IPS-11a (cell line): ENCODE measurements at regions not wholly inside any gene's neighbourhood (a gene's known extent, or its start where the extent isn't known, plus 50 kb on each side); places are given as distances from the start of the nearest gene placed in this dataset.

Experiments
- H3K4me3 ChIP-seq: one replicate; pipeline ENCODE4 v1.5.1; 2013; ENCODE audit warnings: low read depth, low read length, control low read depth

DNA sequence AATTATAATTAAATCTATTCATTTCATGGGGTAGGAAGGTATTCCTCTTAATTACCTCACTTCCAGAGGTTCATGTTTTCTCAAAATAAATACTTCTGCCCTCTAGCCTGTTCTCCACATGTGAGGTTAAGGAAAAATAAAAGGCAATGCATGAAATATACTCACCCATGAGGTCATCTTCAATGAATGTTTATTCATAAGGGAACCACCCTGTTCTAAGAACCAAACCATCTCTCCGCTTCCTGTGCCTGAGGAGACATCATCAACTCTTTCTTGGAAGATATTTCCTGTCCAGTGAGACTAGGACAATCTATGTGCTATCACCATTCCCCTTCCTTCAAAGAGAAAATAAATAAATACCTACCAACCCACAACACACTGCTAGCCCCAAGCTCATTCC lies 513.7 kb upstream of the PLXNA2 start:
- H3K4me3 ChIP-seq, result no peak overlapping the region

DNA sequence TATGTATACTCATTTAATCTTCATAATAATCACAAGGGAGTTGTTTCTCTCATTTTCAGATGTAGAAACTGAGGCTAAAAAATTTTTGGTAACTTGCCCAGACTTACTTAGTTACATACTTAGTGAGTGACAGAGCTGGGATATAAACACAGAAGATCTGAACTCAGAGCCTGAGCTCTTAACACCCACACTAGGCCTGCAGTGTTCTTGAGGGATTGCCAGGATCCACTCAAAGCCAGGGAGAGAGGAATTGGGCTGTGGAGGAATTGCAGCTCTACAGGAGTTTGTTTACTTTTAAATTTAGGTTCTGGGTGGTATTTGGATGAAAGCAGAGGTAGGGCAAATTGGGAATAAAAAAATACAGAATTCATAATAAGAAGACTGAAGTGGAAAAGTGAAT lies 515.1 kb upstream of the PLXNA2 start:
- H3K4me3 ChIP-seq, result no peak overlapping the region

DNA sequence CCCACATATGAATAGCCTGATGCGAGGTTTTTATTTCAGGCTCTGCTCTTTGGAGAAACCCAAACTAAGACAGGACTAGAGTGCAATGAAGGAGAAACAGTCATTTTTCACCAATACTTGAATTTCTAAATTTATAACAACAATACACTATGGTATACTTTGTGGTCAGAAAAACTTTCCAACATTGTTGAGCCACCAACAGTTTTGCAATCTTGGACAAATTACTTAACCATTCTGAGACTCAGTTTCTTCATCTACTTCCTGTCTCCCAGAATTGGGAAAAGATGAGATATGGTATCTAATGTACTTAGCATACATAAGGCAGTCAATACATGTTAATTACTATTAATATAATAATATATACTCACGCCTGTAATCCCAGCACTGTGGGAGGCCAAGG lies 519.8 kb upstream of the PLXNA2 start:
- H3K4me3 ChIP-seq, result no peak overlapping the region

DNA sequence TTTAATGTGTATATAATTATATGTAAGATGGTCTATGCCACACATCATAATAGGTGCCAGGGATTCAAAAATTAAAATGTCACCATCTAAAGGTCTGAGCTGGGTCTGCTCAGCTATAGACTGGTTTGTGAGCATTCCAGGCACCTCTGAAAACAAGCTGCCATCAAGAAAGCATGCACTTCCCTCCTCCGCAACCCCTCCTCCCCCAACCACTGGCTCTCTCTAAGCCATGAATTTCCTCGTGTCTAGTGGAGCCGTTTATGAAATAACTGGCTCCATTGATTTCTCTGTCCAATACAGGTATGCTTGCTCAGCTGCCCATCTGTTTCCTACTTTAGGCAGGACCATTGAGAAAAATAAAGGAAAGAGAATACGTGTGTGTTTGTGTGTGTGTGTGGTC lies 522.6 kb upstream of the PLXNA2 start:
- no peak overlapping the region for H3K4me3 ChIP-seq

DNA sequence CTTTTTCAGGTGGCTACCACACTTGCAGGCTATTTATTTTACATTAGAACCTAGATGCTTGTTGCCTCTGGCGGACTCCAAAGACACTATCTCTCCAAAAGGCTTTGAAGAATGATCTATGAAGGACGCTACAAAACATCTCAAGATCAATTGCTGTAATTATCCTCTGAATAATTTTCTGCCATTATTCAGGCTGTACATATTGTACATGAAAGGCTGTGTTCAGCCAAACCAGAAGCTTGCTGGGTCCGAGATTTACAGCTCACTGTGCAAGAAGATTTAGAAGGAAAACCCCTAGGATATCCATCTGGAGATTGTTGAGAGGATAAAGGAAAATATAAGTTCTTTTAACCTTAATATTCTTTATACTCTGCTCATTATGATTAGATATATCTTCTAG lies 523.6 kb upstream of the PLXNA2 start:
- H3K4me3 ChIP-seq, result no peak overlapping the region

DNA sequence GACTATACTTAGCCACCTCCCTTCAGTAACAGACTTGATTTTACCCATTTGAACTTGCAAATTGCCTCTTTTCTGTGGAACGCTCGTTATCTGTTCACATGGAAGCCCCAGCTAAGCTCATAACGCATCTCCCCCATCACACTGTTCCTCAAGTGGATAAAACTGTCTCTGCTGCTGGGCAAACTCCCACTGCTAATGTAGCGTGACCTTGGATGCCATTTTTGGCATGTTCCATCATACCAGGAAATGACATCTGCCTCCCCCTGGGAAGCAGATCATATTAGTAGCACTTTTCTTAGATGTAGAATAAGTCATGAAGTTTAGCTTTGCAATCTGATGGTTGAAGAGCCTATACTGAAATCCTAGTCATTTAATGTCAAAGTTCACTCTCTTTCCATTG lies 528.7 kb upstream of the PLXNA2 start:
- H3K4me3 ChIP-seq, result no peak overlapping the region

DNA sequence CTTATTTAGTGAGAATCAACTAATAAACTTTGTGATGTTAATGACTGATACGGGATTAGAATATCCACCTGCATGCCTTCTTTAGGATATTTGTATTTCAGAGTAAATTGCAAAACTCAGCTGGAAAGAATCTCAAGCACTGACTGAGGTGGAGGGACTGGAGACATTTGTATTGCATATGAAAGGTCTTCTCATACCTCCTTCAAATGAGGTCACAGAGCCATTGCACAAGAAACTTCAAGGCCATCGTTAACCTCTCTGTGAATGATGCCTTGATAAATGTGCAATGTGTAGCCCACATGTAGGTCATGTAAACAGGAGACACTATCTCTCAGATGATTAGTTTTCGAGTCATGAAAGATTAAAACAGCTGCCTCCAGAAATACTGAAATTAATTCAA lies 531.7 kb upstream of the PLXNA2 start:
- no peak overlapping the region for H3K4me3 ChIP-seq

DNA sequence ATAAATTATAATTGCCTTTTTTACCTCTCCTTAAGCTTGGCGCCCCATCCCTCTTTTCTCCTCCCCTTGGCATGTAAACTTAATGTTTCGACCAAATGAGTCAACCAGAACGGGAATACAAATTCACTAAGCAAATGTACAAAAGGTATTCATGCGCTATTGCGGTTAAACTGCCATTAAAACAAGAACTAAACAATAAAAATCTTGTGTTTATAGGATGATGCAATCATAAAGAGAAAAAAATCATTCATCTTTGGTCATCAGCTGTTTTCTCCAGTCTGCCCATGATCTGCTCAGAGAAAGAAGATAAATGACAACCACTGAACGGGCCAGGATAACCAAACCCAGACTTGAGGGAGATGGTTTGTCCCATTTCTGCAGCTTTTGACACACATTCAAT lies 534.2 kb upstream of the PLXNA2 start:
- no peak overlapping the region for H3K4me3 ChIP-seq

DNA sequence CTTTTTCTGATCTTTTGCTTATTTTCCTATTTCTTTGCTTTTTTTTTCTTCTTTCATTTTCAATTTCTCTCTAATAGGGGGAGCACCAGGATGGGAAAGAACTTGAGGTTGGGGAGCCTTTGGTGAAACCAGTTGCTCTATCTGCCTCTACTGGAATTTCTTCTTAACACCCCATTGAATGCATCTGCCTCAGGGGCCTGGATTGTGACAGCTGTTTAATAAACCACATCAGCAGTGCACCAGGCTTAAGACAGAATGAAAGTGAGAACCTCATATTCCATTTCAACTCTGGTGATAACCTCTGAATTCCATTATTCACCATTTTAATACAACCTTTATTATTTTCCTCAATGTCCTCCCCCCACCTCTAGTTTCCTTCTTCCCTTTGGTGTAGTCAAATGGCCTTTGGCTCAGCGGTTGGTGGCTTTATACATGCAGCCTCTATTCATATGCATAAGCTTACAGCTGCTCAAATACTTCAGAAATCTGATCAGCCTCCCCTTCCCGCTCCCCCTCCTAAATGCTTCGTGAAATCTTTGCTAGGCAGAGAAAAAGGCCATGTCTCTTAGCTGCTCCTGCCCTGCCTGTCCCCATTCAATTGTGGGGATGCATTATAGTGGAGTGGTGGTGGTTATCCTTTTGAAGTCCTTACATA lies 537.3 kb upstream of the PLXNA2 start:
- H3K4me3 ChIP-seq, result no peak overlapping the region

DNA sequence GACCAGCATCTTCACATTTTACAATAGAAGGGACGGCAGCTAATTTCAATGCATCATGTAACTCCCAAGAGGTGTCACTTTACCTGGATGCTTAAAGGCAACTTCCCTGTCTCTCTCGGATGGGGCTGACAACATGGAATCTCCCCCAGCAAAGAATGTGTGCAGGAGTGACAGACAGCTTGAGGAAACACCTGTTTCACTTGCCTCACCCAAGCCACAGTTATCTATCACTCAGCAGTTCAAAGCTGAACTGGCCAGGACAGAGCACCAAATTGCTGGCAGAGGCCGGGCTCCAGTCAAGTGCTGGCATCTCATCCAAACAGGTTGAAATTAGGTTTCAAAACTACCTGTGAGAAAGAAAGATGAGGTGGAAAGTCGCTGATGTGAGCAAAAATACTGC lies 538.0 kb upstream of the PLXNA2 start:
- no peak overlapping the region for H3K4me3 ChIP-seq

DNA sequence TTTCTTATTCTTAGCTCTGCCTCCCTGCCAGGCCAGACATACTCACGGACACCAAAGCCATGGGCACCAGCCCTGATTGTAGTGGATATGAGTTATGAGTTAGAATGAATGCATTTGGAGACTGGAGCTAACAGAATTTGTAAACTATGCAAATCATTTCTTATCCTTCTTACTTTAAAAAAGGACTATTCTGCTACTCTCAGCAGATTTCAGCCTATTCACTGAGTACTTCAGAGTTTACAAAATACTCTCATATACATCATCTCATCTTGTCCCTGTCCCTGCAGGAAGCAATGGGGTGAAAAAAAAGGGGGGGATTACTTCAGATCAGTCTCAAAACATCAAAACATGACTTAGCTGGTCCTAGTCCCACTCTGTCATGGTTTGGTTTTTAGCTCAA lies 541.4 kb upstream of the PLXNA2 start:
- no peak overlapping the region for H3K4me3 ChIP-seq

DNA sequence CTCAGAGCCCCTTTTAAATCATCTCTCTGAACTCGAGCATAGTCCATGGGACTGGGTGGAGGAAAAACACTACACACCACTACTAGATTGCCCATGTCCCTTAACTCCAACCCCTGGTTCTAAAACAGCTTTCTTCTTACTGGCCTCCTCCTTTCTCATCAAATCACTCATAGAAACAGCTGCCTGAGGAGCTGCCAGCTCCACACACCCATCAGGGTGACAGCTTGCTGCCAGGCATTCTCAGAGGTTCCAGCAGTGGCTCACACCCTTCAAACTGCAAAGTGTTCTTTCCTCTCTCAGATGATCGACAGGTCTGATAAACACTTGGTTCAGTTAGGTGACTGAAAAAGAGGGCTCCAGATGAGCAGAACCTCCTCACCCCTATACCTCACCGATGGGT lies 543.0 kb upstream of the PLXNA2 start:
- H3K4me3 ChIP-seq, result no peak overlapping the region

DNA sequence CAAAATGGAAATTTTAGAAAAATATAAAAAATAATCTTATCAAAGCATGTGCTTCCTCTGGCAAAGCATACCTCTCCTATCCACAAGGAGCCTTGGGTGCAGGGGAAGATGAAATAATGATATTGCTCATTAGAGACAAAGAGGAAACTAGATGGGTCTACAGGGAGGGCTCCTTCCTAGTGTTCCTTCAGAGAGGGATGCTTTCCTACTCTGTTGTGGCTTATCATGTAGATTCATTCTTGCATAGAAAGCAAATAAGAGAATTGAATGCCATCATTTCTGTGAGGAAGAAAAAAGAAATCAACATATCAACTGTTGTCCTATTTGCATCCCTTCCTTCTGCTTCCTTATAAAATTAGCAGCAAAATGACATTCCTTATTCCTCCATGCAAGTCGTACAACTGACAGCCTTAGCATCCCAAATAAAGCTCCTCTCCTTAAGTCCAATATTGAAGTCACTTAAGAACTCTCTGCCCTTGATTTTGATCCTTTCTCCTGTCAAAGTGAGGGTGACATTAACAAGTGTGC lies 543.9 kb upstream of the PLXNA2 start:
- H3K4me3 ChIP-seq, result no peak overlapping the region

DNA sequence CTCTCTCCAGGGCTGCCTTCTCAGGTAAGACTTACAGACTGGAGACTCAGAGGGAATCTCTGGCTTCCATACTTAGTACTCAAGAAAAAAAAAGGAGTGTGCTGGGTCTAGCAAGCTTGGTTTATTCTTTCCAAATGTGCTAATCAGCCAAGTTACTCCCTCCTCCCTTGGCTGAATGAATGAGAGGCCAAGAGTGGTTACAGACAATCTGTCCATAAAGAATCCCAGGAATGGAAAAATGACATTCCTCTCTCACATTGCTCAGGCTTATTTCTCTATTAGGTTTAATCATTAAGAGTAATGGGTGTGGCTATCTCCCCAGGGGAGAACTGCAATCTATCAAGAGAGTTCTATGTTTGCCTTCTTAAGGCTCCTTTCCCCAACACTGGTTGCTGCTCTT lies 547.3 kb upstream of the PLXNA2 start:
- H3K4me3 ChIP-seq, result no peak overlapping the region

DNA sequence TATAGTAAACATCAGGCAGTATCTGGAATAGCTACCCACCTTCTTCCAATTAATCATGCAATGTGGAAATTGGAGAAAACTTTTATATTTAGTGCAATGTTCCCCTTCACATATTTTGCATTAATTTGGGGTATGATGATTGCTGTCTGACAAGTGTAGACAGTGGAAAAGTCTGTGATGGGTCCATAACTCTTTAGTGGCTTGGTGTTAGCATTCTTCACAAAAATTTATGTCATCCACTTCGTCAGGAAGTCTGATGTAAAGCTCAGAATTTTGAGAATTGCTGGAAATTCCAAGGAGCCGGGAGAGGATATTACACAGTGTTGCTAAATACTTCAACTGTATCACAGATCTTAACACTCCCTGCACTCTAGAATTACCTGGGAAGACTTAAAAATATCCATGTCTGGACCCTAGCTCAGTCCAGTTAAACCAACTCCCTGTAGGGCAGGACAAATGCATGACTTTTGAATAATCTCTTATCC lies 549.7 kb upstream of the PLXNA2 start:
- H3K4me3 ChIP-seq, result no peak overlapping the region

DNA sequence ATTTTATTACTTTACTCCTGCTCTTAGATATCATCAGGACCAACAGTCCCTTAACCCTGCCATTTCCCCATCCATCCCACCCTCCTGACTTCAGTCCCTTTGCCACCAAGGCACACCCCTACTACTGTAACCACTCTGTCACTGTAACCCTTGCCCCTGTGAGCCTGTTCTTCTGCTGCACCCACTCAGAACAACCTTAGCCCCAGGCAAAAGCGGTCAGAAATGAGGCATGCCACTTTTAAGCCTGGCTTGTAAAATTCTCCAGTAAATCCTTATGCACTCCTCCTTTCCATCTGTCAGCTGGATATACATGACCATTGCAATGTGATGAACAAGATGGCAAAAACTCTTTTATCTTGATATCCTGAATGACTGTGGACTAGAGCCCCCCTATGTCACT lies 555.0 kb upstream of the PLXNA2 start:
- no peak overlapping the region for H3K4me3 ChIP-seq

DNA sequence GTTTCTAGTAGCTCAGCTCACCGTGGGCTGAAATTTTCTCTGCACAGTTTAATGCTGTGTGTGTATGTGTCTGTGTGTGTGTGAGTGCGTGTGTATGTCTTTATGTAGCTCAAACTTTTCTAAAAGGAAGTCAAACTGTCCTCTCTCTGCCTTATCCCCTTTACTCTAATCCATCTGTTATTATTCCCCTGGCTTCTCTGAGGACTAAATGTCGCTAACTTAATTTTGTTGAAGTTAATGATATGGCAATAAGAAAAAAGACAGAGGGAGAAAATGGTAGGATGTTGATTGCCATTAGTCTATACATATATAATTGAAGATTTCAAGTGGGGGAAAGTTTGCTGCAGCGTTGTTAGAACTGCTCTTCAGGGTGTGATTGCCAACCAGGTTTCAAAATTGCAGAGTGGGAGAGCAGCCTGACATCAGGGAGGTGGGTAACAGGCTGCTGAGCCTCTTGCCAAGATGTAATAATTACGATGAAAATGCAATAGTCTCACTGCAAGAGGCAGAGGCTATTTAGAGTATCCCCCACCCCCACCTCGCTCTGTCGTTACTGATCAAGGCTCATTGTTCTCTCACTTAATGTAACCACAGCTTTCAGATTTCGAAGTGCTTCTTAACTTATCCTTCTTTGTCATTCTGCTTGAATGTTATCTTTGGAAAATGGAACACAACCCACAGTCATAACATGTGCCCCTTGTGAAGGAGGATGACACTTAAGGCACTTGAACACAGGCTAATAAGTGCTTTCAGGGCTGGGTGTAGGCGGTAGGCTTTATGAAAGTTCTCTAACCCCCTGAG lies 559.0 kb upstream of the PLXNA2 start:
- H3K4me3 ChIP-seq, result no peak overlapping the region

DNA sequence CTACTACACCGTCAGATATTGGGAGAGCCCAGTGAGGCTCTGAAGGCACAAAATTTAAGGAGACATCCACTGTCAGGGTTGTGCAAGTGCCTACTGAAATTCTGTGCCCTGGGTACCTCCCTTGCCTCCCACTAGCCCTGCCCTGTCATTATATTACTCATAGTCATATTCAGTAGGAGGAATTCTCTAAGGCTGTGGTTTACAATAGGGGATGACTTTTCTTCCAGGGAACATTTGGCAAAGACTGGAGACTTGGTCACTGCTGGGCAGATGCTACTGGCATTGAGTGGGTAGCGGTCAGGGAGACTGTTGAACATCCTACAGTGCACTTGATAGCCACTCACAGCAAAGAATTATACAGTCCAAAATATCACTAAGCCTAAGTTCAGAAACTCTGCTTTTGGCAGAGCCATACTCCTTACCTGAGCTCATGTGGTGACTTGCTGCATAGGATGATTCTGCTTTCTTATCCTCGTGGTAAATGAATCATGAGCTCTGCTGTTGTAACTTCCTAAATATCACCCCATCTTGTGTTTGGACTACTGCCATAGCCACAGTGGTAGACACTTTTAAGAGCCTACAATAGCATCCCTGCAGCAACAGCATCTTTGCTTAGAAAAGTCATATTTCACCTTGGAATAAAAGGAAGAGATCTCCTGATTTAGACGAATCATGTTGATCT lies 563.4 kb upstream of the PLXNA2 start:
- no peak overlapping the region for H3K4me3 ChIP-seq

DNA sequence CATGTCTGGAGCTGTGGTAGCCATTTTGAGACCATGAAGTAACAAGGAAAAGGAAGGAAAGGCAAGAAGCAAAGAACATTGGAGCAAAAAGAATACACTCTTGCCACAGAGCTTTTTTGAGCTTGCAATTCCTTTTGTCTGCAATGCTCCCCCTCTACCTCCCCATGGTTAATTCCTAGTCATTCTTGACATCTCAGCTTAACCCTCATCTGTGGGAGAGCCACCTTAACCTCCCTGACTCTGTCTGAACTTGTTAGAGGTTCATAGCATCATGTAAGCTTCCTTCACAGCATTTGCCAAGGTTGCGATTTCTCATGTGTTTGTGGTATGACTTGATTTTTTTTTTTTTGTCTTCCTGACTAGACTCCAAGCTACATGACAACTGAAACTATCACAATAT lies 564.1 kb upstream of the PLXNA2 start:
- H3K4me3 ChIP-seq, result no peak overlapping the region

DNA sequence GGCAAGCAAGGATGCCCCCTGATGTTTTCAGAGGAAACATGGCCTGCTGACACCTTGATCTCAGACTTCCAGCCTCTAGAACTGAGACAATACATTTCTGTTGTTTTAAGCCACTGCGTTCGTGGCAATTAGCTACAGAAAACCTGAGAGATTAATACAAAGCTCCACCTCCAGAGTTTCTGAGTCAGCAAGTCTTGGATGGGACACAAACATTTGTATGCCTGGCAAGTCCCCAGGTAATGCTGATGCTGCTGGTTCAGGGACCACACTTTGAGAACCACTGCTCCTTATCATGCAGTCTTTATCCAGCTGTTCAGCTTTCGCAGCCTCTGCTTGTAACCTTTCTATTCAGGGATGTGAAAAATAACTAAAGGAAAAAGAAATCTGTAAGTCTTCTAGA lies 565.7 kb upstream of the PLXNA2 start:
- H3K4me3 ChIP-seq, result no peak overlapping the region

DNA sequence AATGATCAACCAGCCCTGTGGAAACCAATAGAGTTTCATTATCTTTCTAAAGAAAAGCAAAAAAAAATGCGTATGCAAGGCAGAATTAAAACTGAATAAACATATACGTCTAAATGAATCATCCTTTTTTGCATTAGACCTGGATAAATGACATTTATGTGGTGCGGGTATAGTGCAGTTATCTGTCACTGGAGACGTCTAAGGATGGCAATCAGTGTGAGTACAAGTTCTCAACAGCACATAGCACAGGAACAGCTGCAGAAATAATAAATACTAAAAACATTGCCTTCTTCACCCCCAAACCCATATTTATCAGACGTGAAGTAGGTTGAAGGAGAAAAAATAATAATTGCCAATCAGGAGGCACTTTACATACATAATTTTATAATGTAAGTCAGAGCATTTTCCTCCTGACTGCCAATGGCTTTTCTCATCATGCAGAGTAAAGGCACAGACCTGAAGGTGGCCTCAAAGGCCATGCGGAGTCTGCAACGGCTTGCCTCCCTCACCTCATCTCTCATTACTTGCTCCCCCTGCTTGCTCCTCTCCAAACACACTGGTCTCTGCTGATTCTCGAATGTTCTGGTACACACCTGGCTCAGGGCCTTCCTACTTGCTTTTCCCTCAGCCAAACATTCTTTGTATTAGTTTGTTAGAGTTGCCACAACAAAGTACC lies 574.7 kb upstream of the PLXNA2 start:
- H3K4me3 ChIP-seq, result no peak overlapping the region
